Femur (tissue), 1 donor: ENCODE measurements at regions not wholly inside any gene's neighbourhood (a gene's known extent, or its start where the extent isn't known, plus 50 kb on each side); places are given as distances from the start of the nearest gene placed in this dataset.

Experiments used
- DNase-seq: peaks from one replicate; pipeline ENCODE4 v3.0.0-alpha.2; 2017

GRCh38 chr11:11135820-11136476, 217.1 kb downstream of the CSNK2A3 start:
- no peak for DNase-seq

- DNase-seq, result no peak
Observed at GRCh38 chr11:11129118-11129517, 223.9 kb downstream of the CSNK2A3 start.

- no peak for DNase-seq
Observed at GRCh38 chr11:11125618-11126017, 227.4 kb downstream of the CSNK2A3 start.

- no peak for DNase-seq
Observed at GRCh38 chr11:11122749-11123148, 230.3 kb downstream of the CSNK2A3 start.

GRCh38 chr11:11119917-11120316, 233.1 kb downstream of the CSNK2A3 start:
- DNase-seq, result no peak

- no peak for DNase-seq
Observed at GRCh38 chr11:11117730-11118129, 235.3 kb downstream of the CSNK2A3 start.

- DNase-seq, result no peak
Observed at GRCh38 chr11:11115475-11115874, 237.6 kb downstream of the CSNK2A3 start.

GRCh38 chr11:11113626-11114025, 239.4 kb downstream of the CSNK2A3 start:
- DNase-seq, result no peak

GRCh38 chr11:11108026-11108425, 245.0 kb downstream of the CSNK2A3 start:
- DNase-seq, result no peak

- no peak for DNase-seq
Observed at GRCh38 chr11:11107076-11107723, 245.8 kb downstream of the CSNK2A3 start.

- no peak for DNase-seq
Observed at GRCh38 chr11:11105361-11105760, 247.5 kb upstream of the ZBED5 start.

GRCh38 chr11:11095831-11096723, 238.2 kb upstream of the ZBED5 start:
- DNase-seq, result no peak

GRCh38 chr11:11090495-11090894, 232.6 kb upstream of the ZBED5 start:
- DNase-seq, result no peak

GRCh38 chr11:11089805-11090204, 232.0 kb upstream of the ZBED5 start:
- DNase-seq, result no peak

GRCh38 chr11:11086979-11087378, 229.1 kb upstream of the ZBED5 start:
- no peak for DNase-seq

GRCh38 chr11:11085580-11085979, 227.7 kb upstream of the ZBED5 start:
- no peak for DNase-seq

GRCh38 chr11:11084337-11084736, 226.5 kb upstream of the ZBED5 start:
- DNase-seq, result no peak

GRCh38 chr11:11083441-11083840, 225.6 kb upstream of the ZBED5 start:
- DNase-seq, result no peak

GRCh38 chr11:11082646-11083045, 224.8 kb upstream of the ZBED5 start:
- DNase-seq, result no peak

- no peak for DNase-seq
Observed at GRCh38 chr11:11081776-11082175, 223.9 kb upstream of the ZBED5 start.

- no peak for DNase-seq
Observed at GRCh38 chr11:11081288-11081687, 223.4 kb upstream of the ZBED5 start.

GRCh38 chr11:11078344-11079086, 220.7 kb upstream of the ZBED5 start:
- no peak for DNase-seq

GRCh38 chr11:11077898-11078297, 220.0 kb upstream of the ZBED5 start:
- no peak for DNase-seq
